Activated CD4-positive, alpha-beta T cell treated with anti-CD3 and anti-CD28 coated beads, Interleukin-2, amount 50 U/mL, for 4 hours (primary cell): ENCODE measurements at regions not wholly inside any gene's neighbourhood (a gene's known extent, or its start where the extent isn't known, plus 50 kb on each side); places are given as distances from the start of the nearest gene placed in this dataset.

Experiments
- DNase-seq, 2 experiments: peaks; one replicate each; pipeline ENCODE4 v3.0.0-alpha.2; 2020

- no peak for DNase-seq
Measured at GRCh38 chr6:103236923-103237322, 1622.8 kb downstream of the HACE1 start.

DNA sequence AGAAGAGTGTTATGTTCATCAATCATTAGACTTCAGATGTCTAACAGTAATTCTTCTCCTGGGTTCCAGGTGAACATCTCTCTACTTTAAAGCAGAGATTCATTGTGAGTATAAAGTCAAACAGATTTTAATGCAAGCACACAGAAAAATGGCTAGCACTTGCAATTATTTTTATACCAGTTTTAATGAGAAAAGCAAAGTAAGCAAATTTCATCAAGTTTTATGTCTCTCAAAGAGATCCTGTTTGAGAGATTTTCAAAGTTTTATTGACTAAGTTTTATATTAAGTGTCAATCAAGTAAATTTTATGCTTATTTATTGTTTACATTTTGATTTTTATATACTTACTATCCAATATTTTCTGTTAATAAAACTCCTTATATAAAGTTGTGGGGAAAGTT lies 1628.5 kb downstream of the HACE1 start:
- DNase-seq, result no peak

- DNase-seq, result no peak
Measured at GRCh38 chr6:103215847-103216246, 1643.9 kb downstream of the HACE1 start.

DNA sequence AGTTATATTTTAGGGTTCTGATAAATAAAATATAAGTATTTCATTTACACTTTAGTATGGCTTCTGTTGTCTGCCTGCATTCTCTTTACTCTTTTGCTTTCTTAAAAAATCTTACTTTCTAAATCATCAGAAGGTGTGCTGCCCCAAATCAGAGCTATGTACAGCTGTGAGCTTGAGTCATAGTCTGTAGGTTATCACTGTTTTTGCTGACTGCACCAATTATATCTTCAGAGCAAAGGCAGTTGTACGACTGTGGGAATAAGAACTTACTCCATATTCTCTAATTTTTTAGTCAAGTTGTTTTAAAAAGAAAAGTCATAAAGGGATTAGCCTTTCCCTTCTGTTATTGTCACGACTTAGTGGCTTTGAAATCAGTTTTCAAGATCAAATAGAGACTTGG lies 1649.0 kb downstream of the HACE1 start:
- no peak for DNase-seq

- no peak for DNase-seq
Measured at GRCh38 chr6:103198386-103198785, 1661.3 kb downstream of the HACE1 start.

GRCh38 chr6:103193413-103193812 lies 1666.3 kb downstream of the HACE1 start:
- DNase-seq, result no peak

- no peak for DNase-seq
Measured at GRCh38 chr6:103191391-103192093, 1668.2 kb downstream of the HACE1 start.

GRCh38 chr6:103184776-103185175 lies 1674.9 kb downstream of the HACE1 start:
- no peak for DNase-seq

DNA sequence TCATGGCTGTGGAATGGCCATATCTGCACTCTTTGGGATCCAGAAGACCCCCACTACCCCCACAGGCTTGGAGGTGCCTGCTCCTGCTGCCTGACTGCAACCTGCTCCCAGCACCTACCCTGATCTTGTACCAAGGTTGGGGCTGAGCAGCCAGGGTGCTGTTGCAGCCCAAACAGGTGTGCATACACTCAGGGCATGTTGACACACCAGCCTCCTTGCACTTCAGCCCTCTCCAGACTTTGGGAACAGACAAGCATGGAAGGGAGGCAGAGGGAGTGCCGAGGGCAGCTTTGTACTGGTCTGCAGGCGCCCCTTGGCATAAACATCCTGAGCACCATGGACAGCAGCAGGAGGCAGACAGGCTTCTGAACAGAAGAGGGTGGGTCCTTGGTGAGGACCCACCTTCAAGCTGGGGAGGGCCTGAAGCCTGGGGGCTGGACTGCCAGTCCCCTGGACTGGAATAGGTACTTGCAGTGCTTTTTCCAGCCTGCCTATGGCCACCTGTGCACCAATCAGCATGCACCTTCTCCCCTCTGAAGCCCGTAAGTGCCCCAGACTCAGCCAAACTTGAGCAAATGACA lies 1675.8 kb downstream of the HACE1 start:
- no peak for DNase-seq

GRCh38 chr6:103178193-103178592 lies 1681.5 kb downstream of the HACE1 start:
- DNase-seq, result no peak

DNA sequence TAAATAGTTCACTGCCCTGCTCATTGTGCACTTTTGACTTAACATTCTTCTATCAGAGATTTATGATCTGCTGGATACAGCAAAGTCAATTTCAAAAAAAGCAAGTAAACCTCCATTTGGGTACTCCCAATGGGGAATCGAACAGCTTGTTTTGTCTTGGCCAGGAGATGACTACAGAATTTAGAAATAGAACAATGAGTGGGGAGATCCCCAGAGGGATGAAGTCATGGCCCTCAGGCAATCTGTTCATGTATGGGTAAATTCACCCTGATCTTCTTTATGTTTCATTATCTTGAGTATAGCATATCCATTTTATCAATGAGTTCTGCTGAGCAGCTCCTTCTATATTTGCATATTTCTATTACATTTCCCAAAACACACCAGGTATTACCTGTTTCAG lies 1681.9 kb downstream of the HACE1 start:
- DNase-seq, result no peak

- DNase-seq, result no peak
Measured at GRCh38 chr6:103175056-103175455, 1684.7 kb downstream of the HACE1 start.

- DNase-seq, result no peak
Measured at GRCh38 chr6:103167345-103168071, 1692.2 kb downstream of the HACE1 start.

- DNase-seq, result no peak
Measured at GRCh38 chr6:103154779-103155572, 1704.7 kb downstream of the HACE1 start.

DNA sequence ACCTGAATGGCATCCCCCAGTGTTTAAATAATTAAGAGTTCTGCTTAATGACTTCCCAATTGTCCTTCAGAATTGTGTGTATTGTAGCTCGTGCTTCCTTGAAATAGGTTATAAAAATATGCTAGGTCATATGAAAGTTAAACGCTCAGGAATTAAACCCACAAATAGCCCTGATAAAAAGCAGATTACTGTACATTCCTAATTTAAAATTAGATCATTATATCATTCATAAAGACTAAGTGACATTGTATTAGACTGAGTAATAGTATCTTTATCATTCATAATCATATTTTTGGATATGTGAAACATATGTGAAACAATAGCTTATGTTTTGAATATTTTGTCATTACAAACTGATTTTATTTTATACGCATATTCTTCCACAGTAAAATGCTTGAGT lies 1706.7 kb downstream of the HACE1 start:
- DNase-seq, result no peak

DNA sequence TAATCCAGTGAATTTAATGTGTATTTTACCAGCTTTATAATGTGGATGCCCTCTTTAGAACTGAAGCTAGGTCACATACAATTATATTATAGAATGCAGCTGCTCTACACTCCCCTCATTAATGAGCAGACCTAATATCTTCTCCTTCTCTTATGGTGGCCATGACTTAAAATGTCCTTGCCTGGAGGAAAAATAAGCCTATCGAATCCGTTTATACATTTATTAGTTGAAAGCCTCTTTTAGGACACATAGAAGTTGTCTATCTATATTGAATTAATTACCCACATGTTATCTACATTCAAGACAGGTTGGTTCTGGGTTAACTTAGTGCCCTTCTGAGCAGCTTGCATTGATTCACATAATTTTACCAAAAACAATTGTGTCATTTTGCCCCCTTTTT lies 1716.8 kb downstream of the HACE1 start:
- DNase-seq, result no peak

- no peak for DNase-seq
Measured at GRCh38 chr6:103140308-103141027, 1719.3 kb downstream of the HACE1 start.

GRCh38 chr6:103139377-103139776 lies 1720.3 kb downstream of the HACE1 start:
- DNase-seq, result no peak

- DNase-seq, result no peak
Measured at GRCh38 chr6:103124471-103124870, 1731.0 kb downstream of the GRIK2 start.

GRCh38 chr6:103122766-103123601 lies 1729.5 kb downstream of the GRIK2 start:
- no peak for DNase-seq

- no peak for DNase-seq
Measured at GRCh38 chr6:103119056-103119455, 1725.5 kb downstream of the GRIK2 start.

- no peak for DNase-seq
Measured at GRCh38 chr6:103114582-103114981, 1721.1 kb downstream of the GRIK2 start.
